ENCODE measurements at regions not wholly inside any gene's neighbourhood (a gene's known extent, or its start where the extent isn't known, plus 50 kb on each side); places are given as distances from the start of the nearest gene placed in this dataset.

DNA sequence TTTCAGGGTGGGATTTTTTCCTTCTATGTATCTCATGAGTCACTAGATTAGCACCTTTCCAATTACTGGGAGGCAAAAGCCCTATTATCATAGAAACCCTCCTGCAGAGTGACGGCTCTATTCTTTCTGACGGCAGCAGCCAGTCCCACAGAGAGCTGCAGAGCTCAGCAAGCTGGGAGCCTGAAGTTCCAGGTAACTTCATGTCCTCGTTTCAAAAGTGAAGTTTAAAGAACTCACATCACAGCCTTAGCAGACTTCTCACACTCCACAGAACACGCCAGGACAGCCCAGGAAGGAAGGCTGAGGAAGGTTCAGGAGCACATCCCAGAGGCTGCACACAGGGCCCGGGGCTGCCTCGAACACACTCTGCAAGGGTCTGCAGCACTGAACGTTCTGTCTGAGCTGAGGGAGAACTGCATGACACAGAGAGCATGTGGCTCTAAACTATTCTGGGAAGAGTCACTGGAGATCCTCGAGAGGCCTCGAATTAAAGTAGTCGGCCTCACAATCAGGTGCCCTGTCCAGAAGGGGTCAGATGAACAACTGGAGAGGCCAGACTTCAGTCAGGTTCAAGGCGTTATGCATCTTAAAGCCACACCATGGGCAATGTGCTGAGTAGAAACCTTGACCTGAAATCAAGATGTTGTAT is 104.2 kb upstream of the DRD2 start:
- DNase-seq (ENCODE audit: low spot score), result no peak

GRCh38 chr11:113578715-113579250 is 103.6 kb upstream of the DRD2 start:
- no peak for DNase-seq (ENCODE audit: low spot score)

DNA sequence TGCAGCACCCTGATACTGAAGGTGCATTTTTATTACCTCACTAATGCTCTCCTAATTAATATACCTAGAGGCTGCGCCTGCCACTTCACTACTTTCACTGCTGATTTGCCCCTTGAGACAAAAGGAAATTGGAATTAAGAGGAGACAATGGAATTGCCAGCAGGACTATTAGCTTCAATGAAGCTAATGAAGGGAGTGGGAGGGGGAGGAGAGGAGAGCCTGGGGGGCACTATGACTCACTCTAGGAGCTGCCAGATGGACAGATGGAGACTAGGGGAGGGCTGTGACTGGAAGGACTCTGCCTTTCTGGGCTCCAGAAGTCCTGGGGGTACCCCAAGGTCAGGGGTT is 102.8 kb upstream of the DRD2 start:
- DNase-seq (ENCODE audit: low spot score), result no peak

DNA sequence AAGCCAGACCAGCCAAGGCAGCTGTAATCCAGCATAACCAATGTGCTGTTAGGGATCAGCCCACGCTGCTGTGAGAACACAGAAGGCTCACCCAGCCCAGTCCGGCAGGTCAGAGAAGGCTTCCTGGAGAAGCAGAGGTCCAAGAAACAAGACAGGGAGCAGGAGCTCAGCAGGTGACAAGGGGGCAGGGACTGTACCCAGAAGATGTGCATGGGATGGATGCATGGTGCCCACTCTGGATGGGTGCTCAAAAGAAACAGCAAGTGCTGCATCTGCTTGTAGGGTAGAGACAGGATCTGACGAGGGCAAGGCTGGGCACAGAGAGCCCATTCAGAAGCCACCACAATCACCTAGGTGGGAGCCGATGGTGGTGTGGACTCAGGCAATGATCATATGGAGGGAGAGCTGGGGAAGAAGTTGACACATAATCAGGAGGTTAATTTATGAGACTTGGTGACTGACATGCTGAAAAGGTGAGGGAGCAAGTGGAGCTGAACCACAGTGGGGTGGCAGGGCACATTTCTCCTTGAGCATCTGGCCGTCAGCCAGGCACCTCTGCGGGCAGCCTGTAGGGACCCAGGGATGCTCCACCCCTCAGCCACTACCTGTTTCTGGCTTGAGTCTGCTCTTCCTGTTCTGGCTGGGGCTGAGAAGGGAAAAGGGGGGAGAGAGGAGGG is 102.3 kb upstream of the DRD2 start:
- DNase-seq (ENCODE audit: low spot score), result no peak

DNA sequence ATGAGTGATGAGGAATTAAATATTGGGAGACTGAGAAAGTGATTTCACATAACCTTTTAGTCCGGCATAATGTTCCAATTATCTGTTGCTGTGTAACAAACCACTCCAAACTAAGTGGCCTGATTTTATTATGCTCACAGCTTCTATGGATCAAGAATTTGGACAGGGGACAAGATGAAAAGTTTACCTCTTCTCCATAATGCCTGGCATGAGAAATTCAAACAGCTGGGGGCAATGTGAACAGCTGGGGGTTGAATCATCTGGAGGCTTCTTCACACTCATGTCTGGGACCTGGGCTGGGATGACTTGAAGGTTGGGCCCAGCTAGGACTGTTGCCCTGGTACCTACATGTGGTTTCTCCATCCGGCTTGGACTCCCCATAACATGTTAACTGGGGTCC is 99.4 kb upstream of the DRD2 start:
- no peak for DNase-seq (ENCODE audit: low spot score)

GRCh38 chr11:113574171-113574570 is 99.0 kb upstream of the DRD2 start:
- no peak for DNase-seq (ENCODE audit: low spot score)

DNA sequence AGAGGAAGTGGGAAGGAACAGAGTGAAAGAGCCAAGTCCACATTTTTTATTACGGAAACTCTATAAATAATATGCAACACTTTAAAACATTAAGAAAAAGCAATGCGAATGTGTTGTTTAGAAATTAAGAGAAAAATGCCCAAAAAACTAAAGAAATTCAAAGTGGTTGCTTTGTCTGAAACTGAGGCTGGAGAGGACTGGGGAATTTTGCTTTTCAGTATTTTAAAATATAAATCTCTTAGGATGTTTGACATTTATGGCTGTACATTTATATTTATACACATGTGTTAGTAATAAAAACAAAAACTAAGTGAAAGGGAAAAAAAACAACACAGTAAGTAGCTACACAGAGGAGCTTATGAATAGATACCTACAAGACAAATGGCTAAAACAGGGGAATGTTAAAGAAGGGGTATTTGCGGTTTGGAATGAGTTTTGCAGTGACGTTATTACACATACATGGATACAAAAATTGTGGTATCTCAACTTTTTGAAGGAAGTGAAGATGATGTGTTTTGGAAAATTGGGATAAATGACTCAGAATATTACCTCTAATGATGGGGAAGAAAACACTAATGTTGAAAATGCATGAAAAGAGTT is 97.0 kb upstream of the DRD2 start:
- DNase-seq (ENCODE audit: low spot score), result no peak

- no peak for DNase-seq (ENCODE audit: low spot score)
Measured at GRCh38 chr11:113571531-113571930, 96.3 kb upstream of the DRD2 start.

- no peak for DNase-seq (ENCODE audit: low spot score)
Measured at GRCh38 chr11:113570906-113571305, 95.7 kb upstream of the DRD2 start.

GRCh38 chr11:113569391-113569790 is 94.2 kb upstream of the DRD2 start:
- DNase-seq (ENCODE audit: low spot score), result no peak

- DNase-seq (ENCODE audit: low spot score), result no peak
Measured at GRCh38 chr11:113568566-113568965, 93.4 kb upstream of the DRD2 start.

DNA sequence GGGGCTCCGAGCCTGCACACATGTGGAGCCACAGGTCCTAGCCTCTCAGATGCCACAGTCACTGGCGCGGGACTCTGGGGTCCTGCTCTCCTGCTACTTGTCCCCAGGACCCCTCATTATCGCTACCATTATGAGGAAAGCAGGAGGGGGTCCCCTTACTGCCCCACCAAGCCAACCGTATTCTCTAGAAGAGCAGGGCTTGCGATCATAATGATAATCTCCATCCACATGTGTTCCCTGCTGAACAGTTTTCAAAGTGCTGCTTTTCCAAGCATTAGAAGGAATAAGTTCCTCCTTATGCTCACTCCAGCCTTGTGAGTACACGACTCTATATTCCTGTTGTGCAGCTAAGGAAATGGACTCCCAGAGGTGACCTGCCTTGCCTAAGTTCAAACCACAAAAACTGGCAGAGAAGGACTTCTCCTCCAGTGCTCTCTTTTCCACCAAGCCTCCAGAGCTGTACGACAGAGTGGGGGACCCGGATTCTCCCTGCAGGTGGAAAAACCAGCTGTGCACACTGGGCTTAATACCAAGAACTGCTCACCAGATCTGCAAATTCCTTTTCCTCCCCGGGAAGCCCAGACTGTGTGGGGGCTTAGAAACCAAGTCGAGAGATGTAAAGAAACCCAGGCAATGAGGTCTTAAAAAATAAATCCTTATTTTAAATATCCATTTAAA is 92.8 kb upstream of the DRD2 start:
- no peak for DNase-seq (ENCODE audit: low spot score)

- DNase-seq (ENCODE audit: low spot score), result no peak
Measured at GRCh38 chr11:113567097-113567496, 91.9 kb upstream of the DRD2 start.

DNA sequence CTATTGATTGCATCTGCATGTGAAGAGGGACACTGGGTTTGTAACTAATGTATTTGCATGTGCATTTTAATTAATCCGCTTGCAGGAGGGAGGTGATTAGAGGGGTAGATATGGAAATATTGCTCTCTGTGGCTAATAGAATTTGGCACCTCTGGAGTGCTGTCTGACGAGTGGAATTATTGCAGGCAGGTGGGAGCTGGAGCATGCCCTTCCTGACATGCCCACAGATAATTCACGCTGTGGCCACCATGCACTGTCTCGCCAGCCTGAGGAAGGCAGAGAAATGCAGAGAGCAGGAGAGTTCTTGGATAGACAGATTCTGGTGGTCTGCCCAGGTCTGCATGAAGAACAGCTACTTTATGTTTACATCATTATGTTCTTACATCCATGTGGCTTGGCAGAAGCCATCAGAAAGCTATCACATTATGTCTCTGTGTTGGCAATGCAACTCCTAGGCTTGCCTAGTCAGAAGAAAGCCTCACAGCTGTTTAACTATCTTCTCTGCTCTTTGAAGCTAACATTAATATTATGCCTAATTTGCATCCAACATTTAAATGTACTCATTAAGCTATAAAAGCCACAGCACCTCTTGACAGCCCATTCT is 89.4 kb upstream of the DRD2 start:
- DNase-seq (ENCODE audit: low spot score), result no peak

GRCh38 chr11:113563766-113564526 is 88.7 kb upstream of the DRD2 start:
- DNase-seq (ENCODE audit: low spot score), result no peak

DNA sequence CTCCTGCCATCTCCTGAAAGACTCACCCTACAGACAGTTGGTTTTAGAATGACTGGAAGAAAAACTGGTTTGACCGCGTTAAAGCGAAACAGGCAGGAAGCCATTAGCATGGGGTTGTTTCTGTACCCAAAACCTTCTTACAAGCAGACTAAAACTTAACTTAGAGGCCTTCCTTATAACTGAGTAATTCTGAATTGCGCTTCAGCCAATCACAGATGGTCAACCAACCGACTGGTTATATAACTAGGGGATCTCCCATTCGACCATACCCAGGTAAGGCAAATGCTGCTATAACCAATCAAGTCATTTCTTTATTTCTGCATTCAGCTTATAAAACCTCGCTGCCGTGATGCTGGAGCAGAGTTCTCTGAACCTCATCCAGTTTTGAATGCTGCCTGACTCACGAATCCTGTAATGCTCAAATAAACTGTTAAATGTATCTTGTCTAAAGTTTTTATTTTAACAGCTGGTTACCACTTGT is 87.8 kb upstream of the DRD2 start:
- no peak for DNase-seq (ENCODE audit: low spot score)

DNA sequence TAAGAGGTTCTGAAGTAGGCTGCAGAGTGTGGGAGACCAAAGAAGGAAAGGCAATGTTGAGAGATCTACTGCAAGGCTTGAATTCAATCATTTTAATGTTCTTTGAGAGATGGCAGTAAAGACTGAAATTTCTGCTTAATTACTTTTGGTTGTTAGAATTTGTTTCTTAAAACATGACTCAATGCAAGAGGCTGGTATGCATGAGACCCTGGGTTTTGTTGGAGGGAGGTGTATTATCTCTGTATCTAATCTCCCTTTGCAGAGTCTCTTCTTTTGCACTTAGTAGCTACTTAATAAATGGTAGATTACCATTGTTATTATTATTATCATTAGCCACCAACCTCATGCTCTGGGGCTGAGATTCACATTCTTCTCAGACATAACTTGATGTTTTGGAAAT is 87.4 kb upstream of the DRD2 start:
- no peak for DNase-seq (ENCODE audit: low spot score)

DNA sequence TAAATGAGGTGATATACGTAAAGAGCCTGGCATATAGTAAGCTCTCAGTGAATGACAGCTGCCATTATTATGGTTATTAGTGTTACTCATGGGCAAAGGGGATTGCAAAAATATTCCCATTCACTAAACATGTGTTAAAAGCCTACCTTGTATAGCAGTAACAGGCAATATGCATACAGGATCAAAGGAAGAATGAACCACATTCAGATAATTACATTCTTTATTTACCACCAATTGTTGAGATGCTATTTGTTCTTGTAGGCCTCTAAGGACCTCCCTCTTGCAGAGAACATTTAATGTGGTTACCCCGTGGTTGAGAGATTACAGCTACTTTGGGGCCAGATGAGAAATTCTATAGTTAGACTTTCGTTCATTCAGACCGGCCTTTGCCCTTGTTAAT is 82.7 kb upstream of the DRD2 start:
- DNase-seq (ENCODE audit: low spot score), result no peak

DNA sequence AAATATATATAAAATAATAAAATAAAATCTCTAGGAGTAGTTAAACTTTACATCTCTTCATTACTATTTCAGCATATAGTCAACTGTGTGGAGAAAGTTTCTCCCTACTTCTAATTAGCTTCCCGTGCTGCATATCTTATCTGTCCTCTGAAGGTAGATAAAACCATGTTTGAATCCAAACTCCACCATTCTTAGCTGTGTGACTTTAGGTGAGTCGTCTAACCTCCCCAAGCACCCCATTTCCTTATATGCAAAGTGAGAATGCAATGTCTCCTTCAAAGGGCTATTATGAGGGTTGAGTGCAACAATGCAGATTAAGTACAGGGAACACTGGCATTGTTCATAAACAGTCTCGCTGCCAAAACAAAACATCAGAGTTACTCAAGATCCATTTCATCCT is 80.8 kb upstream of the DRD2 start:
- no peak for DNase-seq (ENCODE audit: low spot score)

DNA sequence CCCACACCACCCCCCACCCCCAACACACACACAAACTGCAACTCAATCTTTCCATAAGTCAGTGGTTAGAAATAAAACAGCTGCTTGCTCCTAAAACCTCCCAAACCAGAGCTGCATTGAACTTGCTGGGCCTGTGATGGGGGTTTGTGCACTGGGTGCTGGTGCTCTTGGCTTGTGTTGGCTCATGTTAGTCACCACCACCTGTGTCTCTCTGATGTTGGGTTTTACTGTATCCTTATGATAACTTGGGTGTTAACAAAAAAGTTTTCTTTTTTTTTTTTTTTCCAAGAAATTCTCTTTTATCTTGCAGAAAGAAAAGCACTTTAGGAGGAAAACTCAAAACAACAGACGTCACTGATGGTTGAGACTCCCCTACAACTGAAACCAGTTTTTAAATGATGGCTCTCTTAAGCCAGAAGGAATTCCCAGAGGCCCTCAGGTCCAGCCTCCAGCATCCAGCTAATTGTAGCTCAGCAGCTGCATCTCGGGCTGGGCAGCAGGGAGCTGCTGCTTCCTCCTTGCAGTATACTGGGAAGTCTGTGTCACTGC is 79.9 kb upstream of the DRD2 start:
- DNase-seq (ENCODE audit: low spot score), result no peak

DNA sequence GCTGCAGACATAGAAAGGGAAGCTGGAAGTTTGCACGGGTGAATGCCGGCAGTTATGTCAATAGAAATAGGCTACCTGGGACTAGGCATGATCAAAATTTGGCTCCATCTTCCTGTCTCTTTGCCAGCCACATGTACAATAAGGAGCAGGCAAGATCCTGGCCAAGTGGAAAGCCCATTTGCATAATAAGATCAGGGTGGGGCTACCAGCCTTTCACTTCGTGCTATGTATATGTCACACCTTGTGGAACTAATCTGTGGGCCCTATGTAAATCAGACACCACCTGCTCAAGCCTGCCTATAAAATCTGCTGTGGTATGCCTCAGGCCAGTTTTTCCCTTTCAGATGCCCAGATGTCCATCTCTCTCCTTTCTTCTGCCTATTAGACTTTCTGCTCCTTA is 79.3 kb upstream of the DRD2 start:
- DNase-seq (ENCODE audit: low spot score), result no peak
